Hepatocyte (in vitro differentiated cells): ENCODE measurements at regions not wholly inside any gene's neighbourhood (a gene's known extent, or its start where the extent isn't known, plus 50 kb on each side); places are given as distances from the start of the nearest gene placed in this dataset.
A peak's percentile ranks its signal among the peaks of the same experiment; 100 is the strongest.
"Not testable (repeated sequence)": the region's sequence is repeated elsewhere in the genome, so short reads cannot be mapped to it uniquely, and the experiment has no call there.

Experiments
- DNase-seq: peaks from one replicate; pipeline ENCODE4 v3.0.0-alpha.2; 2016; ENCODE audit warnings: low spot score
- H2AFZ ChIP-seq: fragments of 200-600 bp; sonication (generic); 2 replicates; pipeline ENCODE4 v1.6.0; 2016; ENCODE audit warnings: antibody characterized with exemption, mild to moderate bottlenecking
- H3K27ac ChIP-seq: fragments of 200-600 bp; sonication (generic); 2 replicates; pipeline ENCODE4 v1.5.1; 2016; ENCODE audit warnings: mild to moderate bottlenecking
- H3K27me3 ChIP-seq: fragments of 200-600 bp; sonication (generic); 2 replicates; pipeline ENCODE4 v1.6.1; 2016
- H3K36me3 ChIP-seq: fragments of 200-600 bp; sonication (generic); replicated peaks from 2 replicates; pipeline ENCODE4 v1.5.1; 2016; ENCODE audit warnings: low read depth; ENCODE audit not compliant: insufficient read depth
- H3K4me1 ChIP-seq: fragments of 200-600 bp; sonication (generic); 2 replicates; pipeline ENCODE4 v1.5.1; 2016; ENCODE audit warnings: mild to moderate bottlenecking, moderate library complexity; ENCODE audit not compliant: insufficient read depth
- H3K4me2 ChIP-seq: fragments of 200-600 bp; sonication (generic); 2 replicates; pipeline ENCODE4 v1.6.0; 2016
- H3K4me3 ChIP-seq: fragments of 200-600 bp; sonication (generic); 2 replicates; pipeline ENCODE4 v1.5.1; 2016; ENCODE audit warnings: mild to moderate bottlenecking
- H3K79me2 ChIP-seq: fragments of 200-600 bp; sonication (generic); 2 replicates; pipeline ENCODE4 v1.6.0; 2017; ENCODE audit warnings: mild to moderate bottlenecking
- H3K9me2 ChIP-seq: fragments of 200-600 bp; sonication (generic); replicated peaks from 2 replicates; pipeline ENCODE4 v1.6.0; 2017; ENCODE audit warnings: mild to moderate bottlenecking; ENCODE audit not compliant: insufficient read depth
- H3K9me3 ChIP-seq: fragments of 200-600 bp; sonication (generic); 2 replicates; pipeline ENCODE4 v1.5.1; 2016; ENCODE audit warnings: low read depth, mild to moderate bottlenecking
- H4K20me1 ChIP-seq: fragments of 200-600 bp; sonication (generic); 2 replicates; pipeline ENCODE4 v1.6.0; 2016; ENCODE audit warnings: mild to moderate bottlenecking; ENCODE audit not compliant: insufficient read depth, poor library complexity, severe bottlenecking
- CTCF ChIP-seq: fragments of 200-600 bp; sonication (generic); IDR thresholded peaks from 2 replicates; pipeline ENCODE4 v1.5.1; 2016; ENCODE audit warnings: antibody characterized with exemption, mild to moderate bottlenecking; ENCODE audit not compliant: poor library complexity
- EZH2 ChIP-seq: fragments of 200-600 bp; sonication (generic); IDR thresholded peaks from 2 replicates; pipeline ENCODE4 v1.6.1; 2016; ENCODE audit warnings: antibody characterized with exemption, mild to moderate bottlenecking, borderline replicate concordance
- EZH2phosphoT487 ChIP-seq: fragments of 200-600 bp; sonication (generic); IDR thresholded peaks from one replicate; pipeline ENCODE4 v1.6.1; 2018; ENCODE audit warnings: antibody characterized with exemption, mild to moderate bottlenecking, low read depth, moderate library complexity; ENCODE audit not compliant: unreplicated experiment, severe bottlenecking
- WGBS: methylation state at CpG from one replicate; pipeline ENCODE4 v1.1.6; 2016; ENCODE audit warnings: low lambda C conversion rate; ENCODE audit errors: missing lambda C conversion rate; 5-methylcytosine and 5-hydroxymethylcytosine counted together

- no peaks in the 10 kb centered on the region for H3K9me3 ChIP-seq
- WGBS, result 29% methylated on average over 9 of the region's 9 CpGs
- TF ChIP-seq CTCF, result no peak
- TF ChIP-seq EZH2phosphoT487, result no peak
These were observed 95.7 kb upstream of the UBASH3B start for GRCh38 chr11:122559734-122560382.

GRCh38 chr11:122559218-122559617 is 96.3 kb upstream of the UBASH3B start:
- not testable (repeated sequence) for H3K9me2 ChIP-seq, H3K4me3 ChIP-seq, H3K27me3 ChIP-seq, H3K4me2 ChIP-seq, DNase-seq, H3K9me3 ChIP-seq, H3K4me1 ChIP-seq, H3K79me2 ChIP-seq, H2AFZ ChIP-seq, H3K27ac ChIP-seq, H4K20me1 ChIP-seq, H3K36me3 ChIP-seq
- WGBS, result 80% methylated on average over 9 of the region's 9 CpGs

More at GRCh38 chr11:122559734-122560382, 95.7 kb upstream of the UBASH3B start:
- no peak overlapping the region for H3K27ac ChIP-seq
- no peaks in the 10 kb centered on the region for H4K20me1 ChIP-seq
- H3K4me1 ChIP-seq, result no peaks in the 10 kb centered on the region
- no peaks in the 10 kb centered on the region for H3K79me2 ChIP-seq
- no peak overlapping the region for H3K4me2 ChIP-seq
- no peak for DNase-seq
- H2AFZ ChIP-seq, result no peak overlapping the region
- H3K4me3 ChIP-seq, result no peak overlapping the region
- no peaks in the 10 kb centered on the region for H3K27me3 ChIP-seq
- H3K9me2 ChIP-seq, result no peaks in the 10 kb centered on the region
- no peaks in the 10 kb centered on the region for H3K36me3 ChIP-seq

- Histone ChIP-seq H3K4me2 (peak overlapping the region; percentile 91), H3K4me3 (peak overlapping the region; percentile 24), H2AFZ (peak overlapping the region; percentile 79)
- not testable (repeated sequence) for DNase-seq, H3K36me3 ChIP-seq, H3K27me3 ChIP-seq, H3K4me1 ChIP-seq, H3K79me2 ChIP-seq, H4K20me1 ChIP-seq, H3K9me2 ChIP-seq, H3K9me3 ChIP-seq, H3K27ac ChIP-seq
- 71% methylated on average over 6 of the region's 6 CpGs for WGBS
These were observed 98.4 kb upstream of the UBASH3B start for GRCh38 chr11:122557163-122557562.

- Histone ChIP-seq H3K79me2 (no peaks in the 10 kb centered on the region), H3K9me2 (no peaks in the 10 kb centered on the region), H3K27me3 (no peaks in the 10 kb centered on the region), H3K27ac (no peak overlapping the region), H3K4me2 (peak overlapping the region; percentile 91), H3K4me3 (peak overlapping the region; percentile 24), H4K20me1 (no peaks in the 10 kb centered on the region), H3K36me3 (no peaks in the 10 kb centered on the region), H3K4me1 (no peaks in the 10 kb centered on the region), H2AFZ (peak overlapping the region; percentile 79), H3K9me3 (no peaks in the 10 kb centered on the region)
- DNase-seq, result peak; percentile 72
- 8% methylated on average over 33 of the region's 34 CpGs for WGBS
- TF ChIP-seq CTCF (peak; percentile 45), EZH2 (no peak)
These were observed 98.9 kb upstream of the UBASH3B start for GRCh38 chr11:122556605-122557004.
